ENCODE measurements at regions not wholly inside any gene's neighbourhood (a gene's known extent, or its start where the extent isn't known, plus 50 kb on each side); places are given as distances from the start of the nearest gene placed in this dataset.

DNA sequence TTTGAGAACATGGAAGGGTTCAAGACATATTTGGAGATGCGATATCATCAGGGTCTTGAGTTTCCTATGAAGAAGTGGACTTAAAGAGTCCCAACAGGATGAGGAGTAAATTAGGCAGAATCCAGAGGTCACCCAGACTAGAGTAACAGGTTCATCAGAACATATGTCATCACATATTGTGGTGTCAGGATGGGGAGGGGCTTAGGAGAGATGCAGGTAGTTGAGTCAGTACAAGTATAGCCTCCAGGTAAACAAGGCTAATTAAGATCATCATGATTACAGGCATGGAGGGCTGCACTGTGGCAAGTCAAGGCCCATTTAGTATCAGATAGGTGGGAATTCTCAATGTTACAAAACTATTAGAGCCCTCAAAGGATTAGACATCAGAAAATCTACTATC is 90.1 kb upstream of the PAK5 start:
- H3K9me3 Mint-ChIP-seq: no peaks in the 10 kb centered on the region
- peaks cover 6% of the 10 kb centered on the region for H3K27me3 Mint-ChIP-seq (ENCODE audit: low read depth, poor library complexity)
- no peak overlapping the region for H3K27ac Mint-ChIP-seq
- H3K36me3 Mint-ChIP-seq (ENCODE audit: low read depth): no peaks in the 10 kb centered on the region
- H3K4me1 Mint-ChIP-seq: no peaks in the 10 kb centered on the region
- H3K4me3 Mint-ChIP-seq: no peak overlapping the region
- TF ChIP-seq CTCF (IDR thresholded peaks at IDR 0.05): no peak
- DNase-seq: no peak

DNA sequence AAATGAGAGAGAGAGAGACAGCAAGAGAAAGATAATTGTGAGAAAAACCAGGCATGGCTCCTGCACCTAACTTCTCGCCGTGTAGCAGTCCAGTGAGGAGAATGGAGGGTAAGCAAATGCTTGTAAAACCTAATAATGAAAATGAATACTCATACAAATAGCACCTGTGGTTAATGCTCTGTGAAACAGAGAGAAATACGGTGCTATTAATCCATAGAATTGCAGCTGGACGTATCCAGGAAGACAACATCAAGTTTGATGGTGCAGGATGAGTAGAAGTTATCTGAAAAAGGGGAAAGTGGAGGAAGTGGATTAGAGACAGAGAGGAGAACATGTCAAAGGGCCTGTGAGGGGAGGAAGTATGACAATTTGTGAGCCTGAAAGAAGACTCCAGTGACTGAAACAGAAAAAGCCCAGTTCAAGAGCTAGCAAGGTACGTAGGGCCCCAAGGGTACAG is 89.4 kb upstream of the PAK5 start:
- no peak for DNase-seq
- Mint-ChIP-seq H3K9me3 (no peaks in the 10 kb centered on the region), H3K27me3 (ENCODE audit: low read depth, poor library complexity) (peaks cover 6% of the 10 kb centered on the region), H3K27ac (no peak overlapping the region), H3K36me3 (ENCODE audit: low read depth) (no peaks in the 10 kb centered on the region), H3K4me1 (no peaks in the 10 kb centered on the region), H3K4me3 (no peak overlapping the region)
- no peak for TF ChIP-seq CTCF (IDR thresholded peaks at IDR 0.05)

DNA sequence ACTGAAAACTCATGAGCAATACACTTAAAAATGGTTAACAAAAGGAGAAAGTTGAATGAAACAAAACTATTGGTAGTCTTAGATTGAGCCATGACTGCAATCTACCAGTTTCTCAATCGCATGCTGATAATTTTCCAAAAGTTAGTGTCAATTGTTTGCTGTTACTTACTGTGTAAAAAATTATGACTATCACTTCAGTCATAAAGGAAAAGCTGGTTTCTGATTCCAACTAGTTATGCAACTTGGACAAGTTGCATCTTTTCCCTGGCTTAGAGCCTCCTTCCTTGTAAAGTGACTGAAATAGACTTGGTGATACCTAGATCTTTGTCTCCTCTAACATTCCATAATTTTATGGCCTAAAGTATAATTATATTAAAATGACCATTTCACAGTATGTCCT is 88.3 kb upstream of the PAK5 start:
- H3K9me3 Mint-ChIP-seq: no peaks in the 10 kb centered on the region
- no peak overlapping the region for H3K4me3 Mint-ChIP-seq
- no peak overlapping the region for H3K27ac Mint-ChIP-seq
- no peaks in the 10 kb centered on the region for H3K4me1 Mint-ChIP-seq
- no peak for DNase-seq
- no peaks in the 10 kb centered on the region for H3K36me3 Mint-ChIP-seq (ENCODE audit: low read depth)
- peaks cover 6% of the 10 kb centered on the region for H3K27me3 Mint-ChIP-seq (ENCODE audit: low read depth, poor library complexity)
- TF ChIP-seq CTCF (IDR thresholded peaks at IDR 0.05): no peak

GRCh38 chr20:9926476-9926875 is 87.6 kb upstream of the PAK5 start:
- Mint-ChIP-seq H3K27ac (no peak overlapping the region), H3K9me3 (no peaks in the 10 kb centered on the region), H3K4me3 (no peak overlapping the region), H3K27me3 (ENCODE audit: low read depth, poor library complexity) (peaks cover 6% of the 10 kb centered on the region), H3K4me1 (no peaks in the 10 kb centered on the region), H3K36me3 (ENCODE audit: low read depth) (no peaks in the 10 kb centered on the region)
- no peak for TF ChIP-seq CTCF (IDR thresholded peaks at IDR 0.05)
- DNase-seq: no peak

- no peaks in the 10 kb centered on the region for H3K4me1 Mint-ChIP-seq
- TF ChIP-seq CTCF (IDR thresholded peaks at IDR 0.05): no peak
- no peak for DNase-seq
- H3K27me3 Mint-ChIP-seq (ENCODE audit: low read depth, poor library complexity): peaks cover 6% of the 10 kb centered on the region
- H3K36me3 Mint-ChIP-seq (ENCODE audit: low read depth): no peaks in the 10 kb centered on the region
- no peak overlapping the region for H3K27ac Mint-ChIP-seq
- no peak overlapping the region for H3K4me3 Mint-ChIP-seq
- no peaks in the 10 kb centered on the region for H3K9me3 Mint-ChIP-seq
Observed at GRCh38 chr20:9926007-9926406, 87.1 kb upstream of the PAK5 start.

DNA sequence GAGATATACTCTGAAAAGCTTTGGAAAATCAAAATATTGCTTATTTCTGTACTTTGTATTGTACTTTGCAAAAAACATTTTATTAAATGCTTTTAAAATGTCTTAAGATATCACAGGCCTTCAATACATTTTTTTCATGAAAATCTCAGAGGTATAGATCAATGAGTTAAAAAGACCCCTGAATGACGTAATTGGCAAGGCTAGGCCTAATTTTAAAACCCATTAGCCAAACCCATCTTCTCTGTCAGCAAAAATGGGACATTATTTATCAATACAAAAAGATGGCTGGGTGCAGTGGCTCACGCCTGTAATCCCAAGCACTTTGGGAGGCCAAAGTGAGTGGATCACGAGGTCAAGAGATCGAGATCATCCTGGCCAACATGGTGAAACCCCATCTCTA is 84.8 kb upstream of the PAK5 start:
- H3K9me3 Mint-ChIP-seq: no peaks in the 10 kb centered on the region
- no peak for TF ChIP-seq CTCF (IDR thresholded peaks at IDR 0.05)
- H3K36me3 Mint-ChIP-seq (ENCODE audit: low read depth): no peaks in the 10 kb centered on the region
- H3K27me3 Mint-ChIP-seq (ENCODE audit: low read depth, poor library complexity): no peaks in the 10 kb centered on the region
- H3K4me1 Mint-ChIP-seq: no peaks in the 10 kb centered on the region
- DNase-seq: no peak
- no peak overlapping the region for H3K27ac Mint-ChIP-seq
- no peak overlapping the region for H3K4me3 Mint-ChIP-seq

All from nephron progenitor cell (in vitro differentiated cells).